Stimulated activated naive CD4-positive, alpha-beta T cell (primary cell): ENCODE measurements at regions not wholly inside any gene's neighbourhood (a gene's known extent, or its start where the extent isn't known, plus 50 kb on each side); places are given as distances from the start of the nearest gene placed in this dataset.

ENCODE experiments used
- DNase-seq, 6 experiments: peaks; one replicate each; lab custom pipeline; 2025; lab: John Stamatoyannopoulos, UW

- DNase-seq: no peak
Observed at GRCh38 chr7:55639640-55640039, 67.3 kb upstream of the VOPP1 start.

- DNase-seq: no peak
Observed at GRCh38 chr7:55629051-55629677, 56.9 kb upstream of the VOPP1 start.

DNA sequence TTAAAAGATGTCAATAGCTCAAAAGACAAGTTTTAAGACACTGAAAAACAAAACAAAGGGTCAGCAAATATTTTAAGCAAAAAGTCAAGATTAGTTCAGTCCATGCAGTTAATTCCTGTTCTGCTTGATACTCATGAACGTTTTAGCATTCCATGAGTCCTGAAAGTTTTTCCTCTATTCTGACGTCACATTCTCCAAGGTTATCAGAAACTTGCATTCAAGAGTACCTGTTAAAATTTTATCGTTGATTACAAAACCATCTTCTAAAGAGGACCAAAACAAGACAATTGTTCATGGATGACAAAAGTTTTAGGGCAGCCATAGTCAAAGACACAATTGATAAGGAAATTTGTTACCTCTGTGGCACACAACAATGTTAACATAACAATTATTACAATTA is 52.5 kb upstream of the VOPP1 start:
- no peak for DNase-seq

DNA sequence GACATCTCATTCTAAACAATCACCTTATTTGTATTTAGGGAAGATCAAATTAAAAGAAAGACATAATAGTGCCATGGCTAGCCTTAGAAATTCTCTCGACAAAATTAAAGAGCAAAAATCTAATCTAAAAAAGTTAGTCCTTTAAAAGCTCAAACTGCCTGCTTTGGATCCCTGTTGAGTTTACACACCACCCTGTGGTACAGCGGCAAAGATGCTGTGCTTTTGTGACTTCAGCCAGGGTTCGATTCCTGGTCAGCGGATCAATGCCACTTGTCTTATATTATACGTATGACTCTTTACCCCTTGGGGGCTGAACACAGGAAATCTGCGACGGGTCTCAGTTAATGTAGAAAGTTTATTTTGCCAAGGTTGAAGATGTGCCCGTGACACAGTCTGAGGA is 51.3 kb upstream of the VOPP1 start:
- no peak for DNase-seq

GRCh38 chr7:55622241-55622640 is 49.9 kb upstream of the VOPP1 start:
- no peak for DNase-seq
